ENCODE measurements at regions not wholly inside any gene's neighbourhood (a gene's known extent, or its start where the extent isn't known, plus 50 kb on each side); places are given as distances from the start of the nearest gene placed in this dataset.
"Not testable (repeated sequence)": the region's sequence is repeated elsewhere in the genome, so short reads cannot be mapped to it uniquely, and the experiment has no call there.

DNA sequence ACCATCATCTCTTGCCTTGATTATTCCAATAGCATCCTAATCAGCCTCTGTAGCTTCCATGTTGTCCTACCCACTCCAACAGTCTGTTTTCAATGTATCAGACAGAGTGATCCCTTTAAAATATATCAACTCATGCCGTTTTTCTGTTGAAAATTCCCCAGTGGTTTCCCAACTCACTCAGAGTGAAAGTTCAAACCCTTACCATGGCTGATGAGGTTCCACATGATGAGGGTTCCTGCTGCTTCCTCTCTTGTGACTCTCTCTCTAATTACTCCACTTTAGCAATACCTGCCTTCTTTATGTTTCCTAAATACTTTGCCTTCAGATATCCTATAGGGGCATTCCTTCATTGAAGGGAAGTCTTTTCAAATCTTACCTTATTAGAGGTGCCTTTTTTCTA, 334.7 kb downstream of the PPP1R2C start:
- DNase-seq (ENCODE audit: low read depth), result no peak

DNA sequence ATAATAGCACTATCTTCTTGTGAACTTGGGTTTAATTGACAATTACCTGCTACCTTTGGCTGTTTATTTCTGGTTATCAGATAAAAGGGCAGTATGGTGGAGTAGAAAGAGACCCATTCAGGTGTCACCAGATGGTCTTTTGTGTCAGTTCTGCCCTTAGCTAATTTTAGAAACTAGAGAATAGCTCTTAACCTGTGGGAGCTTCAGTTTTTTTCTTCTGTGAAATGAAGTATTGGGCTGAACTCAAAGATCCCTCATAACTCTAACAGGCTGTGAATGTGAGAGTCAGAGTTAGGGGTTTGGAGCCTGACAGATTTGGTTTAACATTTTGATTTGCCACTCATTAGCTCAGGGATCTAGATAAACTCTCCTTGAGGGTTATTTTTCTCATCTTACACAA, 335.2 kb downstream of the PPP1R2C start:
- DNase-seq (ENCODE audit: low read depth), result no peak

DNA sequence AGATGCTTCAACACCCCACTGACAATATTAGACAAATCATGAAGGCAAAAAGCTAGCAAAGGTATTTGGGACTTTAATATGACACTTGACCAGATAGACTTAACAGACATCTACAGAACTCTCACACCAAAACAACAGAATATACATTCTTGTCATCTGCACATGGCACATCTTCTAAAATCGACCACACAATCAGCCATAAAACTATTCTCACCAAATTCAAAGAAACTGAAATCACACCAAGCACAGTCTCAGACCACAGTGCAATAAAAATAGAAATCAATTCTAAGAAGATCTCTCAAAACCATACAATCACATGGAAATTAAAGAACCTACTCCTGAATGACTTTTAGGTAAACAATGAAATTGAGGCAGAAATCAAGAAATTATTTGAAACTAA, 340.8 kb downstream of the PPP1R2C start:
- no peak for DNase-seq (ENCODE audit: low read depth)

- DNase-seq (ENCODE audit: low read depth), result no peak
Measured at GRCh38 chrX:42434458-42435166, 343.4 kb downstream of the PPP1R2C start.

- no peak for DNase-seq (ENCODE audit: low read depth)
Measured at GRCh38 chrX:42432552-42432951, 345.4 kb downstream of the PPP1R2C start.

DNA sequence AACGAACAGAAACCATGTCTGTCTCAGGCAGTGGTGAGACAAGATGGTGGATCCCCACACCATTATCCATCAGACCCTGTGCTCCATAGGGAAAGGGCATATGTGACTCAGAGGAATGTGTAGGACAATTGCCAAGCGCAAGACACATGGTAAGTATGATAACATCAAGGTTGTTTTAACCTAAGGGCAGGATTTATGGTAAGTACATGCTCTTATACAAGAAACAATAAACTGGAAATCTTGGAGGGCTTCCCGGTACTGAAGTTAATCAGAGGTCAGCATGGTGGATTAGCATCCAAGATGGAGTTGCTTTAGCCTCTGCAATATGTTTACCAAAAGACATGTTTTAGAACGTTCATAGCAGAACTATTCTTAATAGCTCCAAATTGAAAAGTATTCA, 355.0 kb downstream of the PPP1R2C start:
- no peak for DNase-seq (ENCODE audit: low read depth)

GRCh38 chrX:42420426-42420825, 357.5 kb downstream of the PPP1R2C start:
- no peak for DNase-seq (ENCODE audit: low read depth)

DNA sequence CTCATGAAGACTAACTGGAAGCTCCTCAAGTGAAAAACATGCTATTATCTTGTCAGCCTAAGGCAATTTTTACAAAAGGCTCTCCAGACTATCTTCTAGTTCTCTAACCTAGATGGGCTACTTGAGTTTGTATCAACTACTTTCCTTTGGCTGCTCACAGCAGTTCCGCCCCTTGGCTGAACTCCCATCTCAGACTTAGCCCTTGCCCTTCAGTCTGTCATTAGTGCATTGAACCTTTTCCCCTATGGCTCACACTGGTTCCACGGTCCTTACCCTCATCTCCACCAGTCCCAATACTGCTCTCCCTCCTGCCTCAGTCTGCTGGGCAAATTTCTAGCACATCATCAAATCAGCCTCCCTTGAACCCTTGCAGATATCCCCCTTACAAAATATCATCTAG, 362.3 kb downstream of the PPP1R2C start:
- no peak for DNase-seq (ENCODE audit: low read depth)

GRCh38 chrX:42414057-42414456, 363.9 kb downstream of the PPP1R2C start:
- DNase-seq (ENCODE audit: low read depth), result no peak

GRCh38 chrX:42399632-42400024, 378.3 kb downstream of the PPP1R2C start:
- no peak for DNase-seq (ENCODE audit: low read depth)

DNA sequence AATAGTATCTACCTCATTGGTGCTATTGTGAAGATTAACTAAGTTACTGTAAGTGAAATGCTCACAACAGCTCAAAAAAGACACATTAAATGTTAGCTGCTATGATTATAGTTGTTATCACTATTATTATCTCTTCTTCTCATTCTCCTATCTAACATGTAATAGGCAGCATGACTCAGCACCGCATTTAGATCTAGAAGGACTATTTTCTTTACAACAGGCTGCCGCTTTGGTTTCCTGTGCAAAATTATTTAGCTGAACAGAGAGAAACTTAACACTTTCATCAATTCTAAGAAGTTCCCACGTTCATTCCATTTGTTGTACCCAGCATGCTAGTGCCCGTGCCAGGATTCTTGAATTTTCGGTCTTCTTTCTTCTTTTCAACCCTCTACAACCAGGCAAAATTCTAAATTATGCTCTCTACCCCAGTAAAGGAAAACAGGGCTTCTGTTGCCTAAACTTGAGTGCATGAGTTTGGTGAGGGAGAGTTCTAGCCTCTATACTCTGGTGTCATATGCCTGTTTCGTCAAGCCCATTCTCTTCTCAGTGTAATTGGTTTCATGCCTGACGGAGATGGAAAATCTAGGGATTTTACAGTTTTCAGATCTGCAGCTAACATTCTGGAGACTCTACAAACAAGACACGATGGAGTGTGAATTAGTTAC, 378.9 kb downstream of the PPP1R2C start:
- no peak for DNase-seq (ENCODE audit: low read depth)

- no peak for DNase-seq (ENCODE audit: low read depth)
Measured at GRCh38 chrX:42396136-42396535, 381.8 kb downstream of the PPP1R2C start.

DNA sequence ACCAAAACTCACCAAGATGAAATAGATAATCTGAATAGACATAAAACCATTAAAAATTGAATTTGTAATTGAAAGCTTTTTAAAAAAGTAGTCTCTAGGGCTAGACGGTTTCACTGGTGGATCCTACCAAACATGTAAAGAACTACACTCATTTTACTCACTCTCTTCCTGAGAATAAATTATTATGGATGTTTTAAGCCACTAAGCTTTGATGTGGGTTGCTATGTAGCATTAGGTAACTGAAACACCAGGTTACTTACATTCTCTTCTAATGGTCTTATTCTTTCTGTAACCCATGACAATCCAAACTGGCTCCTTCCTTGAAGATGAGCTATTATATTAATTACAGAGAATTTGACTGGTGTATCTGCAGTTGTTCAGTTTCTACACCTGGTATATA, 385.1 kb downstream of the PPP1R2C start:
- DNase-seq (ENCODE audit: low read depth), result no peak

- DNase-seq (ENCODE audit: low read depth), result no peak
Measured at GRCh38 chrX:42386681-42387080, 391.3 kb downstream of the PPP1R2C start.

- DNase-seq (ENCODE audit: low read depth), result no peak
Measured at GRCh38 chrX:42385730-42386129, 392.2 kb downstream of the PPP1R2C start.

GRCh38 chrX:42384956-42385355, 393.0 kb downstream of the PPP1R2C start:
- DNase-seq (ENCODE audit: low read depth), result no peak

GRCh38 chrX:42378857-42379256, 399.1 kb downstream of the PPP1R2C start:
- no peak for DNase-seq (ENCODE audit: low read depth)

GRCh38 chrX:42375086-42375485, 402.9 kb downstream of the PPP1R2C start:
- no peak for DNase-seq (ENCODE audit: low read depth)

DNA sequence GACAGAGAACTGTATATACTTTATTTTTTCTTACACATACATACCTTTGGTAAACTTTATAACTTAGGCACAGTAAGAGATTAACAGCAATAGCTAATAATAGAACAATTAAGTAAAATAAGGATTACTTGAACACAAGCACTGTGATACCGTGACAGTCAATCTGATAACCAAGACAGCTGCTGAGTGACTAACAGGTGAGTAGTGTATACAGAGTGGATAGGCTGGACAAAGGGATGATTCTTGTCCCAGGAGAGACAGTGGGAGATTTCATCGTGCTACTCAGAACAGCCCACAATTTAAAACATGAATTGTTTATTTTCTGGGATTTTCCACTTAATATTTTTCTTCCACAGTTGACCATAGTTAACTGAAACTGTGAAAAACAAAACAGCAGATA, 411.8 kb downstream of the PPP1R2C start:
- DNase-seq (ENCODE audit: low read depth), result no peak

DNA sequence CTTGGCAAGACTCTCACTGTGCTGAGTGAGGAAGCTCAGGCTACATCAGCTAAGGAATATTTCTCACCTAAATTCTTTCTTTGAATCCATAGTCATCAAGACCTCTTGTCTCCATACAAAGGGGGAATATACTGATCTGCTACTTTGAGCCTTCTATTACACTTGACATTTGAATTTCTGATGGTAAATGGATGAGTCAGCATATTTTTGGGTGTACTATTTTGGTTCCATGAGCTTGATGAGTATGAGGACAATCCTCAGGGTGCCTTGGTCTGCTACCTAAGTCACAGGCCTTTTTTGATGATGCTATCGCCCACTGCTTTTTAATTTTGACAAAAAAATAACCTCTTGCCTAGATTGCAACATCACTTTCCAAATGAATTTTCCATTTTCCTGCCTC, 415.7 kb downstream of the PPP1R2C start:
- no peak for DNase-seq (ENCODE audit: low read depth)

DNA sequence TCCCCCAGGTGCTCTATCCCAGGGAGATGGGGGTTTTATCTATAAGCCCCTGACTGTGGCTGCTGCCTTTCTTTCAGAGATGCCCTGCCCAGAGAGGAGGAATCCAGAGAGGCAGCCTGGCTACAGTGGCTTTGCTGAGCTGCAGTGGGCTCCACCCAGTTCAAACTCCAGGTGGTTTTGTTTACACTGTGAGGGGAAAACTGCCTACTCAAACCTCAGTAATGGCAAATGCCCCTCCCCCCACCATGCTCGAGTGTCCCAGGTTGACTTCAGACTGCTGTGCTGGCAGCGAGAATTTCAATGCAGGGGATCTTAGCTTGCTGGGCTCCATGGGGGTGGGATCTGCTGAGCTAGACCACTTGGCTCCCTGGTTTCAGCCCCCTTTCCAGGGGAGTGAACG, 419.6 kb upstream of the CASK start:
- DNase-seq (ENCODE audit: low read depth), result not testable (repeated sequence)
